RWPE2 (cell line): ENCODE measurements at regions not wholly inside any gene's neighbourhood (a gene's known extent, or its start where the extent isn't known, plus 50 kb on each side); places are given as distances from the start of the nearest gene placed in this dataset.

Experiments used
- ATAC-seq: fragments of 200-7000 bp; cut with Tn5 transposase; 3 replicates; pipeline ENCODE4 v1.9.1; 2021; ENCODE audit warnings: low read depth
- DNase-seq: peaks from one replicate; pipeline ENCODE4 v3.0.0-alpha.2; 2020; ENCODE audit warnings: low spot score
- H3K27ac ChIP-seq: fragments of 450-650 bp; 2 replicates; pipeline ENCODE4 v1.5.1; 2017; ENCODE audit warnings: mild to moderate bottlenecking; ENCODE audit not compliant: poor library complexity, severe bottlenecking
- H3K27me3 ChIP-seq: fragments of 250-450 bp; sonication (Bioruptor Pico); 2 replicates; pipeline ENCODE4 v1.5.1; 2021; ENCODE audit warnings: mild to moderate bottlenecking, moderate library complexity; ENCODE audit not compliant: insufficient read depth, poor library complexity, severe bottlenecking
- H3K36me3 ChIP-seq: fragments of 250-450 bp; sonication (Bioruptor Pico); 2 replicates; pipeline ENCODE4 v1.5.1; 2020; ENCODE audit warnings: low read depth, mild to moderate bottlenecking, moderate library complexity
- H3K4me1 ChIP-seq: fragments of 250-450 bp; sonication (Bioruptor Pico); 2 replicates; pipeline ENCODE4 v1.5.1; 2021; ENCODE audit warnings: mild to moderate bottlenecking, moderate library complexity; ENCODE audit not compliant: insufficient read depth, poor library complexity, severe bottlenecking
- H3K4me3 ChIP-seq: fragments of 250-450 bp; sonication (Bioruptor Pico); 2 replicates; pipeline ENCODE4 v1.5.1; 2021; ENCODE audit warnings: mild to moderate bottlenecking, moderate library complexity; ENCODE audit not compliant: severe bottlenecking
- H3K9me3 ChIP-seq: fragments of 250-450 bp; sonication (Bioruptor Pico); 2 replicates; pipeline ENCODE4 v1.5.1; 2021; ENCODE audit warnings: mild to moderate bottlenecking, moderate library complexity; ENCODE audit not compliant: severe bottlenecking
- TF ChIP-seq, protein P1 (sequence below): fragments of 450-650 bp; IDR thresholded peaks from one replicate; pipeline ENCODE4 v1.5.1; 2017; ENCODE audit warnings: mild to moderate bottlenecking, moderate library complexity; ENCODE audit not compliant: poor library complexity, severe bottlenecking

DNA sequence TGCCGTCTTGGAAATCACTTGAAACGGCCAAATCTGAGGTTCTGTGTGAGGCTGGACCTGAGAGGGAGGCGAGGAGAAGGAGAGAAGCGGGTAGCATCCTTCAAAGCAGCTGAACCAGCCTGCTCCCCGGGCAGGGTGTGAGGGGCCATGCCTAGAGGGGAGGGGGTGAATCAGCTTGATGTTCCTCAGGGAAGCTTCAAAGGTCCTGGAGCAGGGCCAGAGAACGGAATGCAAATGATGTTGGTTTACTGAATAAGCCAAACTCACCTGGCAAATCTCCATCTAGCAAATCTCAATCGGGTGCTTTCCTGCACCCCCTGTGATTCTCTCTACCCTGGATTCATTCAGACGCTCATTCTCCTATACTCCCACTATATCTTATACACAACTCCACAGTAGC, 226.9 kb downstream of the WDR11 start:
- Histone ChIP-seq H3K4me3 (no peak overlapping the region), H3K9me3 (no peaks in the 10 kb centered on the region), H3K36me3 (no peaks in the 10 kb centered on the region), H3K27me3 (no peaks in the 10 kb centered on the region), H3K27ac (peak overlapping the region; percentile 96), H3K4me1 (peaks cover 29% of the 10 kb centered on the region)
- TF ChIP-seq, protein P1, sequence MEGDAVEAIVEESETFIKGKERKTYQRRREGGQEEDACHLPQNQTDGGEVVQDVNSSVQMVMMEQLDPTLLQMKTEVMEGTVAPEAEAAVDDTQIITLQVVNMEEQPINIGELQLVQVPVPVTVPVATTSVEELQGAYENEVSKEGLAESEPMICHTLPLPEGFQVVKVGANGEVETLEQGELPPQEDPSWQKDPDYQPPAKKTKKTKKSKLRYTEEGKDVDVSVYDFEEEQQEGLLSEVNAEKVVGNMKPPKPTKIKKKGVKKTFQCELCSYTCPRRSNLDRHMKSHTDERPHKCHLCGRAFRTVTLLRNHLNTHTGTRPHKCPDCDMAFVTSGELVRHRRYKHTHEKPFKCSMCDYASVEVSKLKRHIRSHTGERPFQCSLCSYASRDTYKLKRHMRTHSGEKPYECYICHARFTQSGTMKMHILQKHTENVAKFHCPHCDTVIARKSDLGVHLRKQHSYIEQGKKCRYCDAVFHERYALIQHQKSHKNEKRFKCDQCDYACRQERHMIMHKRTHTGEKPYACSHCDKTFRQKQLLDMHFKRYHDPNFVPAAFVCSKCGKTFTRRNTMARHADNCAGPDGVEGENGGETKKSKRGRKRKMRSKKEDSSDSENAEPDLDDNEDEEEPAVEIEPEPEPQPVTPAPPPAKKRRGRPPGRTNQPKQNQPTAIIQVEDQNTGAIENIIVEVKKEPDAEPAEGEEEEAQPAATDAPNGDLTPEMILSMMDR, result no peak
- DNase-seq, result peak; percentile 84
- peak; percentile 15 for ATAC-seq

DNA sequence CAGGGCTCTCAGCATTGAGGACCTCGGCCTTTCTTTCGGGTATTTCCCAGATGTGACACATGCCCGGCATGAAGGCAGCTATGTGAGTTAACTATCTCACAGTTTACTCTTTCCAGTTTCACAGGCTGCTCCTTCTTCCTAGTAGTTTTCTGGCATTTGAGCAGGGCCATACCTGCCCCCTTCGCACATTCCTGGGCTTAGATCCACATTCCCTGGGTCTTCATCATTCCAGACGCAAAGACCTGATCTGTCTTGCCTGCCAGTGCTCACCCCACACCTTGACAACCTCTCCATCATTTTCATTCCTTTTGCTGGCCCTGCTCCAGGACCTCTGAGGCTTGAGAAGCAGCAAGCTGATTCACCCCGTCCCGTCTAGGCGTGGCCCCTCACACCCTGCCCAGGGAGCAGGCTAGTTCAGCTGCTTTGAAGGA, 227.5 kb downstream of the WDR11 start:
- TF ChIP-seq, protein P1, result no peak
- DNase-seq, result peak; percentile 99
- Histone ChIP-seq H3K27ac (peak overlapping the region; percentile 96), H3K9me3 (no peaks in the 10 kb centered on the region), H3K27me3 (no peaks in the 10 kb centered on the region), H3K4me3 (no peak overlapping the region), H3K36me3 (no peaks in the 10 kb centered on the region), H3K4me1 (peaks cover 29% of the 10 kb centered on the region)
- peak; percentile 90 for ATAC-seq

DNA sequence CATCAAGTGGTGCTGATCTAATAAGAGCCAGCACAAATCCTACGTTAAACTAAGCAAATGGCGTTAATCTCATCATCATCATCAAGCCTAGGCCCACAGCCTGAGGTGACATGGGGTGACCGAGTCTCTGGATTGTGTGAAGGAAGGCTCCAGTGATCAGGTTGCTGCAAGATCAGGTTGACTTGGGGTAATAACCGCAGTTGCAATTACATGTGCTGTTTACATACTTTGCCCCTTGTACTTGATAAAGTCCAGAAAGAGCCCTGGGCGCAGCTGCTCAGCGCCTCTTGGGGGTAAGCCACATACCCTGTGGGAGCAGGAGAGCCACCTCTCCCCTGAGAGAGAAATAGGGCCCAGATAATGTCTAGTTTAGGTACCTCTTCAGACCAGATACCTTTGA, 228.1 kb downstream of the WDR11 start:
- Histone ChIP-seq H3K9me3 (no peaks in the 10 kb centered on the region), H3K36me3 (no peaks in the 10 kb centered on the region), H3K27ac (peak overlapping the region; percentile 96), H3K4me1 (peaks cover 29% of the 10 kb centered on the region), H3K4me3 (no peak overlapping the region), H3K27me3 (no peaks in the 10 kb centered on the region)
- TF ChIP-seq, protein P1, result no peak
- DNase-seq (no peak), ATAC-seq (no peak)

DNA sequence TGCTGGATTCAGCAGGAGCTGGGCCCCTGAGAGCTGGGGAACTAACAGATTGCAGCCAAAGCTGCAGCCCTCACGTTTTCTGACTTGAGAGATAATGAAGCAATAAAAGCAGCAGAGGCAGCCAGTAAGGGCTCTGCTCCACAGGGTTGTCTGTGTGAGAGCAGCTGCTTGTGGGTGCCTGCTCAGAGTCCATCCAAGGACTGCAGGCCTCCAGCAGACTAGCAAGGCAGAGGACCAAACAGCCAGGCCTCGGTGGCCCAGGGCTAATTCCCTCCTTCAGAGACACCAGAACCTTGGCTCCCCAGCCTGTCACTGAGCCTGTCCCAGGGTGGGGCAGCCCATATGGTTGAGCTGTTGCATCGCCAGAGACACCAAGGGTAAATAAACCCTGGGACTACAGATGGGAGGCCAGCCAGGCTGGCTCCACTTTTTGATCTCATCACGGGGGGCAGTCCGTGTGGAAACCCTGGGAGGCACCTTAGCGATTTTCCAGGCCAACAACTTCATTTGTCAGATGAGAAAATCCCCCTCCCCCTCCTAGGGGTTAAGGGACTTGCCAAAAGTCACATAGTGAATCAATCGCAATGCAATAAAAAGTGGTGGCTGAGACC, 229.2 kb downstream of the WDR11 start:
- Histone ChIP-seq H3K9me3 (no peaks in the 10 kb centered on the region), H3K36me3 (no peaks in the 10 kb centered on the region), H3K27ac (no peak overlapping the region), H3K4me3 (no peak overlapping the region), H3K4me1 (peaks cover 29% of the 10 kb centered on the region), H3K27me3 (no peaks in the 10 kb centered on the region)
- TF ChIP-seq, protein P1, result no peak
- DNase-seq (no peak), ATAC-seq (no peak)

DNA sequence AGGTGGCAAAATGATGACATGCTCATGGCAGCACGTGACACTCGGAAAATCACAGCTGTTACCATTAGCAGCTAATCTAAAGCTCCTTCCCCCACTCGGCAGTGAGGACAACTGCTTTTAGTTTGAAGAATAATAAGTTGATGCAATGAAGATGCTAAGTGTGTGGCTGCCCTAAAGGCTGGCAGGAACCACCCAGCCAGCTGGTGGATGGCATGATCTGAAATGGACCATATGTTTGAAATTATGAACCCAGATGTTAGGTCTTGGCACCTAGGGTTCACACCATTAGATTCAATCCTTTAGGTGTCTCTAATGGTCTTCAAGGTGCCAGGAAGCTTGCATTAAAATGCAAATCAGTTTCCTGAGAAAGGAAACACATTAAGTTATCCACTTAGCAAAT, 230.1 kb downstream of the WDR11 start:
- Histone ChIP-seq H3K4me1 (peaks cover 29% of the 10 kb centered on the region), H3K4me3 (no peak overlapping the region), H3K27me3 (no peaks in the 10 kb centered on the region), H3K36me3 (no peaks in the 10 kb centered on the region), H3K27ac (no peak overlapping the region), H3K9me3 (no peaks in the 10 kb centered on the region)
- TF ChIP-seq, protein P1, result no peak
- no peak for DNase-seq
- no peak for ATAC-seq
